ENCODE measurements at regions not wholly inside any gene's neighbourhood (a gene's known extent, or its start where the extent isn't known, plus 50 kb on each side); places are given as distances from the start of the nearest gene placed in this dataset.

GRCh38 chr4:74661427-74662201 lies 132.7 kb downstream of the BTC start:
- Histone ChIP-seq H3K36me3 (ENCODE audit: control insufficient read depth in 1 of 2, insufficient read depth in 2 of 2, low read length in 2 of 2) (no peaks in the 10 kb centered on the region), H3K4ac (ENCODE audit: low read depth, low read length) (no peak overlapping the region), H3K79me2 (ENCODE audit: control insufficient read depth, insufficient read depth, low read length, poor library complexity) (no peaks in the 10 kb centered on the region), H4K91ac (ENCODE audit: low read depth, low read length) (peak overlapping the region; percentile 14), H3K18ac (ENCODE audit: low read length) (no peak overlapping the region), H3K79me1 (ENCODE audit: low read length) (peaks cover 2% of the 10 kb centered on the region), H3K4me2 (ENCODE audit: low read length) (no peak overlapping the region), H4K8ac (ENCODE audit: low read depth, low read length) (no peak overlapping the region), H3K27ac (ENCODE audit: low read depth, low read length) (peak overlapping the region; percentile 57), H3K9ac (ENCODE audit: low read length) (no peak overlapping the region), H3K4me3 (ENCODE audit: low read depth, low read length) (no peak overlapping the region), H3K9me3 (ENCODE audit: insufficient read depth, low read depth, low read length) (no peaks in the 10 kb centered on the region), H2BK5ac (ENCODE audit: low read depth, low read length, poor library complexity) (peak overlapping the region; percentile 49), H4K12ac (ENCODE audit: low read depth, low read length) (no peak overlapping the region), H2AK5ac (ENCODE audit: low read length) (no peak overlapping the region), H3K23ac (ENCODE audit: low read length) (no peak overlapping the region), H2AFZ (ENCODE audit: insufficient read depth, low read length, poor library complexity) (no peak overlapping the region), H3K4me1 (ENCODE audit: control insufficient read depth in 1 of 2, insufficient read depth in 2 of 2, low read length in 2 of 2) (peaks cover 2% of the 10 kb centered on the region in 2 experiments), H2BK12ac (ENCODE audit: low read length) (no peak overlapping the region), H2BK120ac (ENCODE audit: insufficient read depth, low read length, poor library complexity) (no peak overlapping the region), H3K14ac (ENCODE audit: low read length) (no peak overlapping the region), H3K27me3 (ENCODE audit: insufficient read depth, low read length) (no peaks in the 10 kb centered on the region)
- peak; percentile 81 to 95 for DNase-seq
- no CpG with 5 or more reads among the region's 2 CpGs for WGBS (ENCODE audit: extremely low coverage, insufficient coverage, insufficient read length)

GRCh38 chr4:74663631-74664030 lies 130.7 kb downstream of the BTC start:
- no peak overlapping the region for H4K12ac ChIP-seq (ENCODE audit: low read depth, low read length)

GRCh38 chr4:74665346-74665745 lies 129.0 kb downstream of the BTC start:
- Histone ChIP-seq H4K8ac (ENCODE audit: low read depth, low read length) (no peak overlapping the region), H3K27me3 (ENCODE audit: insufficient read depth, low read length) (no peaks in the 10 kb centered on the region)

More at GRCh38 chr4:74663631-74664030, 130.7 kb downstream of the BTC start:
- no peak overlapping the region for H4K8ac ChIP-seq (ENCODE audit: low read depth, low read length)
- no peaks in the 10 kb centered on the region for H3K9me3 ChIP-seq (ENCODE audit: insufficient read depth, low read depth, low read length)
- H3K18ac ChIP-seq (ENCODE audit: low read length) = no peak overlapping the region
- H2BK12ac ChIP-seq (ENCODE audit: low read length) = no peak overlapping the region
- H3K4ac ChIP-seq (ENCODE audit: low read depth, low read length) = no peak overlapping the region
- no peak for DNase-seq
- H2AFZ ChIP-seq (ENCODE audit: insufficient read depth, low read length, poor library complexity) = no peak overlapping the region
- H3K9ac ChIP-seq (ENCODE audit: low read length) = no peak overlapping the region
- no peak overlapping the region for H3K27ac ChIP-seq (ENCODE audit: low read depth, low read length)
- no peaks in the 10 kb centered on the region for H3K36me3 ChIP-seq (ENCODE audit: control insufficient read depth in 1 of 2, insufficient read depth in 2 of 2, low read length in 2 of 2)
- H3K14ac ChIP-seq (ENCODE audit: low read length) = no peak overlapping the region
- H3K27me3 ChIP-seq (ENCODE audit: insufficient read depth, low read length) = no peaks in the 10 kb centered on the region
- no peak overlapping the region for H2BK5ac ChIP-seq (ENCODE audit: low read depth, low read length, poor library complexity)
- no peak overlapping the region for H3K4me3 ChIP-seq (ENCODE audit: low read depth, low read length)
- H2BK120ac ChIP-seq (ENCODE audit: insufficient read depth, low read length, poor library complexity) = no peak overlapping the region
- no peak overlapping the region for H3K23ac ChIP-seq (ENCODE audit: low read length)
- no peak overlapping the region for H2AK5ac ChIP-seq (ENCODE audit: low read length)
- no peak overlapping the region for H3K4me2 ChIP-seq (ENCODE audit: low read length)
- no peak overlapping the region for H4K91ac ChIP-seq (ENCODE audit: low read depth, low read length)
- H3K4me1 ChIP-seq (ENCODE audit: control insufficient read depth in 1 of 2, insufficient read depth in 2 of 2, low read length in 2 of 2) = peaks cover 2% of the 10 kb centered on the region in 2 experiments
- H3K79me2 ChIP-seq (ENCODE audit: control insufficient read depth, insufficient read depth, low read length, poor library complexity) = no peaks in the 10 kb centered on the region
- peaks cover 2% of the 10 kb centered on the region for H3K79me1 ChIP-seq (ENCODE audit: low read length)

GRCh38 chr4:74665876-74666275 lies 128.4 kb downstream of the BTC start:
- Histone ChIP-seq H2BK5ac (ENCODE audit: low read depth, low read length, poor library complexity) (no peak overlapping the region), H3K23ac (ENCODE audit: low read length) (no peak overlapping the region), H3K14ac (ENCODE audit: low read length) (no peak overlapping the region), H3K4ac (ENCODE audit: low read depth, low read length) (no peak overlapping the region), H3K4me1 (ENCODE audit: control insufficient read depth in 1 of 2, insufficient read depth in 2 of 2, low read length in 2 of 2) (peaks cover 2% of the 10 kb centered on the region in 2 experiments), H4K12ac (ENCODE audit: low read depth, low read length) (no peak overlapping the region), H4K91ac (ENCODE audit: low read depth, low read length) (no peak overlapping the region), H2BK12ac (ENCODE audit: low read length) (no peak overlapping the region), H3K27ac (ENCODE audit: low read depth, low read length) (no peak overlapping the region), H3K9ac (ENCODE audit: low read length) (no peak overlapping the region), H3K4me2 (ENCODE audit: low read length) (no peak overlapping the region), H3K36me3 (ENCODE audit: control insufficient read depth in 1 of 2, insufficient read depth in 2 of 2, low read length in 2 of 2) (no peaks in the 10 kb centered on the region), H3K79me1 (ENCODE audit: low read length) (no peaks in the 10 kb centered on the region), H3K18ac (ENCODE audit: low read length) (no peak overlapping the region), H2BK120ac (ENCODE audit: insufficient read depth, low read length, poor library complexity) (no peak overlapping the region), H4K8ac (ENCODE audit: low read depth, low read length) (no peak overlapping the region), H3K9me3 (ENCODE audit: insufficient read depth, low read depth, low read length) (no peaks in the 10 kb centered on the region), H3K27me3 (ENCODE audit: insufficient read depth, low read length) (no peaks in the 10 kb centered on the region), H3K79me2 (ENCODE audit: control insufficient read depth, insufficient read depth, low read length, poor library complexity) (no peaks in the 10 kb centered on the region), H2AK5ac (ENCODE audit: low read length) (no peak overlapping the region), H2AFZ (ENCODE audit: insufficient read depth, low read length, poor library complexity) (no peak overlapping the region), H3K4me3 (ENCODE audit: low read depth, low read length) (no peak overlapping the region)
- DNase-seq = peak in 1 of 2 donors; percentile 24
- WGBS (ENCODE audit: extremely low coverage, insufficient coverage, insufficient read length) = no CpG with 5 or more reads among the region's 3 CpGs

More at GRCh38 chr4:74665346-74665745, 129.0 kb downstream of the BTC start:
- Histone ChIP-seq H3K4me3 (ENCODE audit: low read depth, low read length) (peak overlapping the region; percentile 30), H3K18ac (ENCODE audit: low read length) (no peak overlapping the region), H4K91ac (ENCODE audit: low read depth, low read length) (no peak overlapping the region), H2BK120ac (ENCODE audit: insufficient read depth, low read length, poor library complexity) (no peak overlapping the region), H3K79me1 (ENCODE audit: low read length) (no peaks in the 10 kb centered on the region), H2BK5ac (ENCODE audit: low read depth, low read length, poor library complexity) (no peak overlapping the region), H3K36me3 (ENCODE audit: control insufficient read depth in 1 of 2, insufficient read depth in 2 of 2, low read length in 2 of 2) (no peaks in the 10 kb centered on the region), H3K79me2 (ENCODE audit: control insufficient read depth, insufficient read depth, low read length, poor library complexity) (no peaks in the 10 kb centered on the region), H3K9me3 (ENCODE audit: insufficient read depth, low read depth, low read length) (no peaks in the 10 kb centered on the region), H2AK5ac (ENCODE audit: low read length) (no peak overlapping the region), H3K9ac (ENCODE audit: low read length) (no peak overlapping the region), H2AFZ (ENCODE audit: insufficient read depth, low read length, poor library complexity) (no peak overlapping the region), H3K23ac (ENCODE audit: low read length) (no peak overlapping the region), H3K27ac (ENCODE audit: low read depth, low read length) (no peak overlapping the region), H3K14ac (ENCODE audit: low read length) (no peak overlapping the region), H3K4me1 (ENCODE audit: control insufficient read depth in 1 of 2, insufficient read depth in 2 of 2, low read length in 2 of 2) (peaks cover 2% of the 10 kb centered on the region in 2 experiments), H3K4ac (ENCODE audit: low read depth, low read length) (no peak overlapping the region), H4K12ac (ENCODE audit: low read depth, low read length) (no peak overlapping the region), H2BK12ac (ENCODE audit: low read length) (peak overlapping the region; percentile 59), H3K4me2 (ENCODE audit: low read length) (no peak overlapping the region)
- no CpG with 5 or more reads among the region's 4 CpGs for WGBS (ENCODE audit: extremely low coverage, insufficient coverage, insufficient read length)
- DNase-seq = peak; percentile 21 to 36

All from trophoblast cell (in vitro differentiated cells and primary cell).